Calu3 (cell line): ENCODE measurements at regions not wholly inside any gene's neighbourhood (a gene's known extent, or its start where the extent isn't known, plus 50 kb on each side); places are given as distances from the start of the nearest gene placed in this dataset.

Experiments
- BruUV-seq: library from RNA; stranded (reverse); fragments of 400-500 nt; replicated peaks from 2 replicates; lab custom pipeline; 2021; lab: Mats Ljungman, UMichigan
- CTCF ChIA-PET: fragments of 300-600 bp; sonication (Branson Sonifier 250); formaldehyde crosslinking; loops from one replicate; lab custom pipeline; 2022; ENCODE audit warnings: antibody characterized with exemption; lab: Charles Lee
- DNase-seq: peaks from one replicate; pipeline ENCODE4 v3.0.0; 2022
- H3K27ac Mint-ChIP-seq: one replicate; pipeline ENCODE4 v1.8.0; 2022; ENCODE audit warnings: mixed read lengths; ENCODE audit not compliant: unreplicated experiment
- H3K27me3 Mint-ChIP-seq: one replicate; pipeline ENCODE4 v1.8.0; 2022; ENCODE audit warnings: mixed read lengths; ENCODE audit not compliant: unreplicated experiment
- H3K36me3 Mint-ChIP-seq: one replicate; pipeline ENCODE4 v1.8.0; 2022; ENCODE audit warnings: mild to moderate bottlenecking, moderate library complexity, mixed read lengths; ENCODE audit not compliant: insufficient read depth, unreplicated experiment
- H3K4me1 Mint-ChIP-seq: one replicate; pipeline ENCODE4 v1.8.0; 2022; ENCODE audit warnings: mild to moderate bottlenecking, low read depth, mixed read lengths; ENCODE audit not compliant: unreplicated experiment
- H3K4me3 Mint-ChIP-seq: one replicate; pipeline ENCODE4 v1.8.0; 2022; ENCODE audit warnings: mild to moderate bottlenecking, low read depth, moderate library complexity, mixed read lengths; ENCODE audit not compliant: unreplicated experiment
- H3K9me3 Mint-ChIP-seq: one replicate; pipeline ENCODE4 v1.8.0; 2022; ENCODE audit warnings: low read depth, mixed read lengths; ENCODE audit not compliant: unreplicated experiment
- intact Hi-C: fragments of 100-400 bp; cut with micrococcal nuclease; formaldehyde crosslinking; loops from one replicate; pipeline ENCODE4 v1.10.0; 2022; ENCODE audit not compliant: unreplicated experiment
- TF ChIP-seq, protein P1 (sequence below): fragments of 200-600 bp; IDR thresholded peaks from one replicate; pipeline ENCODE4 v1.8.0; 2022; ENCODE audit warnings: antibody characterized with exemption; ENCODE audit not compliant: unreplicated experiment

DNA sequence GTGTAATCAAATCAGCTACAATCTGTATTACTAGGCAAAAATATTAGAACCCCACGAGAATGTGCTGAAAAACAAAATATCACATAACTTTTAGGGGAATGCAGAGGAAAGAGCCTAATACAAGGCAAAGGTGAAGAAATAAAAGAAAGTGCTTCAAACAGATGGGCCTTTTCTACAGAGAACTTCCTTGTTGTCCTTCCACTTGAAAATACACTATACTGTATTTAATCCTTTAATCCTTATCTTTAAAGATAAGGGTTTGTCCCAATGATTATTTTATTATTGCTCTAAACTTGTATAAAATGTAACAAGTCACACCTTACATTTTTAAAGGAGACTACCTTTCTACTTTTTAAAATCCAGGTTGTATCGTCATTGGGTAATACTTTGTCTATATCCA lies 296.5 kb downstream of the NDFIP2 start:
- Mint-ChIP-seq H3K27ac (no peak overlapping the region), H3K9me3 (no peaks in the 10 kb centered on the region), H3K4me3 (no peak overlapping the region), H3K36me3 (no peaks in the 10 kb centered on the region), H3K27me3 (no peaks in the 10 kb centered on the region), H3K4me1 (no peaks in the 10 kb centered on the region)
- TF ChIP-seq, protein P1, sequence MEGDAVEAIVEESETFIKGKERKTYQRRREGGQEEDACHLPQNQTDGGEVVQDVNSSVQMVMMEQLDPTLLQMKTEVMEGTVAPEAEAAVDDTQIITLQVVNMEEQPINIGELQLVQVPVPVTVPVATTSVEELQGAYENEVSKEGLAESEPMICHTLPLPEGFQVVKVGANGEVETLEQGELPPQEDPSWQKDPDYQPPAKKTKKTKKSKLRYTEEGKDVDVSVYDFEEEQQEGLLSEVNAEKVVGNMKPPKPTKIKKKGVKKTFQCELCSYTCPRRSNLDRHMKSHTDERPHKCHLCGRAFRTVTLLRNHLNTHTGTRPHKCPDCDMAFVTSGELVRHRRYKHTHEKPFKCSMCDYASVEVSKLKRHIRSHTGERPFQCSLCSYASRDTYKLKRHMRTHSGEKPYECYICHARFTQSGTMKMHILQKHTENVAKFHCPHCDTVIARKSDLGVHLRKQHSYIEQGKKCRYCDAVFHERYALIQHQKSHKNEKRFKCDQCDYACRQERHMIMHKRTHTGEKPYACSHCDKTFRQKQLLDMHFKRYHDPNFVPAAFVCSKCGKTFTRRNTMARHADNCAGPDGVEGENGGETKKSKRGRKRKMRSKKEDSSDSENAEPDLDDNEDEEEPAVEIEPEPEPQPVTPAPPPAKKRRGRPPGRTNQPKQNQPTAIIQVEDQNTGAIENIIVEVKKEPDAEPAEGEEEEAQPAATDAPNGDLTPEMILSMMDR: no peak
- BruUV-seq: no TSS peak
- no peak for DNase-seq
- intact Hi-C loops: loop anchor here (5.0 to 10.0 kb wide), 4 partner anchors 160 to 585 kb away; no protein-coding TSS in a partner anchor
- CTCF ChIA-PET: no interaction called here

DNA sequence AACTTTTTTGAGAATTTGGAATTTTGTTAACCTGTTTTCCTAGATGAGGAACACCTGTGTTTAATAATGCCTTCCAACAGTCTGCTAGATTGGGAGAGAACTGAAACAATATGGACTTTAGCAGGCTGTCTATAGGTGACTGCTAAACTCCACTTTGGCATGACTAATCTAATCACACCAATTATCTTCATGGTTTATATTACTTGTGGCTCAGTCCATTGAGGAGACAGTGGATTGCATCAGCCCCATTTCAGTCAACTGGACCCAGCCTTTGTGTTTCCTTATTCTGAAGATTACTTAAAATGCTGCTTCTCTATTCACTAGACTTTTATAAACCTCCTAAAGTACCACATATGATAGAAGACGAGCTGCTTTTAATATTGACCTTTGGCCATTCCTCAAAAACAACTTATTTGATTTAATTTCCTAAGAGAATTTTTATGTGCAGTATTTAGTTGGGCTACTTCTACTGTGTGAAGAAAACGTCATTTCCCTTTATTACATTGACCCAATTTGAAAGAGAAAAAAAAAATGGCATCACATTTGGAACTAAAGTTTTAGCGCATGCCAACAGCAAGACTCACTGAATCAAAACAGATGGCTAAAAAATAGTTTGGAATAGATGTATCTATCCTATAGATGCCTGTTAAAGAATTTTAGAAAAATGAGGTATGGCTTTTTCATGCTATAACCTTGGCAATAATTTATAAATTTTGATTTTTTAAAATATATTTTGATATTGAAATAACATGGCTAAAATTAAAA lies 295.8 kb downstream of the NDFIP2 start:
- Mint-ChIP-seq H3K4me3 (no peak overlapping the region), H3K27ac (no peak overlapping the region), H3K9me3 (no peaks in the 10 kb centered on the region), H3K4me1 (no peaks in the 10 kb centered on the region), H3K27me3 (no peaks in the 10 kb centered on the region), H3K36me3 (no peaks in the 10 kb centered on the region)
- DNase-seq: no peak
- intact Hi-C loops: loop anchor here (5.0 to 10.0 kb wide), 4 partner anchors 161 to 586 kb away; no protein-coding TSS in a partner anchor
- no TSS peak for BruUV-seq
- CTCF ChIA-PET: no interaction called here
- TF ChIP-seq, protein P1: no peak

DNA sequence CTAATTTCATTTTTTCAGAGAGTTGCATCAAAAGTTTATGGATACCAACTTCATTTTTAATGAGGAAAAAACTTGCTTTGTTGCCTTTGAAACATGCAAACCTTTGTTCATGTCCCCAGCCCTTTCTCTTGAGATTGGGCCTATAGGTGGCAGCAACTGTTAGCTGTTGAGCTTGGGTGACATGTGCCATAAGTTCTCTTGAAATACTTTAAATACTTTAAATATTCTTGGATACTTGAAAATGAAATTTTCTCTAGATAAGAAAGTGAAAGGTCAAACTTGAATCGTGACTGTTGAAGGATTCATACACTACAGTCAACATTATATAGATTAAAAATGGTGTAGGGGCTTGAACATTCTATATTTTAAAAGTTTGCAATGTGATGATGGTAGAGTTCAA lies 294.9 kb downstream of the NDFIP2 start:
- no peaks in the 10 kb centered on the region for H3K9me3 Mint-ChIP-seq
- no peak overlapping the region for H3K27ac Mint-ChIP-seq
- TF ChIP-seq, protein P1: no peak

DNA sequence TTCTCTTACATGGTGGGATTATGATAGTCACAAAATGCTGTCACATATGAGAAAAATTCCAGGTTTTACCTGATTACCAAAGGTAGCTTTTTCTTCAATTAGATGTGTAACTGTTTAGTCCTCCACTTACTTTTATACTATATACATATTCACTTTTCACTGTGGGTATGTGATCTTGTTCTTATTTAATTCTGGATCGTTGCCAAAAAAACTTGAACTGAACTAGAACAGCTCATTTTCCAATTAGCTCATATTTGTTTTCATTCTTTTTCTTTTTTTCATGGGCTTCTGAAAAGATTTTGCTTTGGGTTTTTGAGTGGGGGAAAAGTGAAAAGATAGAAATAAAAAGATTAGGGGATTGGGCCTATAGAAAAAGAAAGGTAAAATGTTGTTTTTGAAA lies 291.9 kb downstream of the NDFIP2 start:
- intact Hi-C loops: loop anchor here (10.0 kb wide), 1 partner anchor 462 kb away; no protein-coding TSS in a partner anchor
- H3K27ac Mint-ChIP-seq: no peak overlapping the region
- DNase-seq: no peak
- no peaks in the 10 kb centered on the region for H3K9me3 Mint-ChIP-seq
- no peaks in the 10 kb centered on the region for H3K4me1 Mint-ChIP-seq
- H3K4me3 Mint-ChIP-seq: no peak overlapping the region
- H3K36me3 Mint-ChIP-seq: no peaks in the 10 kb centered on the region
- BruUV-seq: no TSS peak
- CTCF ChIA-PET: no interaction called here
- H3K27me3 Mint-ChIP-seq: no peaks in the 10 kb centered on the region
- TF ChIP-seq, protein P1: no peak

More for the DNA sequence above, 294.9 kb downstream of the NDFIP2 start:
- H3K27me3 Mint-ChIP-seq: no peaks in the 10 kb centered on the region
- DNase-seq: peak; percentile 12
- no TSS peak for BruUV-seq
- no peak overlapping the region for H3K4me3 Mint-ChIP-seq
- no peaks in the 10 kb centered on the region for H3K4me1 Mint-ChIP-seq
- CTCF ChIA-PET: no interaction called here
- intact Hi-C loops: loop anchor here (5.0 to 10.0 kb wide), 4 partner anchors 161 to 586 kb away; no protein-coding TSS in a partner anchor
- no peaks in the 10 kb centered on the region for H3K36me3 Mint-ChIP-seq
